Stimulated activated CD4-positive, alpha-beta T cell treated with anti-CD3 and anti-CD28 coated beads, Interleukin-15, amount 100 ng/mL, for 48 hours (primary cell): ENCODE measurements at regions not wholly inside any gene's neighbourhood (a gene's known extent, or its start where the extent isn't known, plus 50 kb on each side); places are given as distances from the start of the nearest gene placed in this dataset.

Experiments
- DNase-seq, 2 donors: peaks; one replicate each; pipeline ENCODE4 v3.0.0-alpha.2; 2020; ENCODE audit warnings: low read depth in 2 of 2

DNA sequence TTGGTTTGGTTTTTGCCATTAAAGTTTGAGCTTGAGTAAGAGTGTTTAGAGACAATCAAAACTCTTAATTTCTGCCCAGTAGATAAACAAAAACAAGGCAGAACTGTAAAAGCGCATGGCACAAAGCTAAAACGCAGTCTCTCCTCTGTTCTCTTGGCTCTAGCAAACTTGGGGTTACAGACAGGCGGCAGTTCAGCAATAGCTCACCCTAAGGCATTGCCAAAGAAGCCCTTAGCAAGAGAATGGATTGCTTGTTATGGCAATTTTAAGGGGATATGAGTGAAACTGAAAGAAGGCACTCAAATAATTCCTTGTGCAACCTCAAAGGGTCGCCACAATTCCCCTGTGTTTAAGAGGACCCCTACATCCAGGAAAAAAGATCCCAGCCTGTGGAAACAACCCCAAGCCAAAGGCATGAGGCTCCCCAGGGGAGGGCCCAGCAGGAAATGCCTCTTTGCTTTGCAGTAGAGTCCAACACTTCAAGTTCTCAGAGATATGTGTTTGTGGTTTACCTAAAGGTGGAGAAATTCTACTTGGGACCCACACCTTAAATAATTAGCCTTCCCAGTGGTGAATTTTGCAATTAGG lies 317.0 kb upstream of the MPDZ start:
- DNase-seq = no peak

GRCh38 chr9:13590996-13591395 lies 311.5 kb upstream of the MPDZ start:
- DNase-seq = no peak

- no peak for DNase-seq
These were observed 309.7 kb upstream of the MPDZ start for GRCh38 chr9:13589034-13589737.

DNA sequence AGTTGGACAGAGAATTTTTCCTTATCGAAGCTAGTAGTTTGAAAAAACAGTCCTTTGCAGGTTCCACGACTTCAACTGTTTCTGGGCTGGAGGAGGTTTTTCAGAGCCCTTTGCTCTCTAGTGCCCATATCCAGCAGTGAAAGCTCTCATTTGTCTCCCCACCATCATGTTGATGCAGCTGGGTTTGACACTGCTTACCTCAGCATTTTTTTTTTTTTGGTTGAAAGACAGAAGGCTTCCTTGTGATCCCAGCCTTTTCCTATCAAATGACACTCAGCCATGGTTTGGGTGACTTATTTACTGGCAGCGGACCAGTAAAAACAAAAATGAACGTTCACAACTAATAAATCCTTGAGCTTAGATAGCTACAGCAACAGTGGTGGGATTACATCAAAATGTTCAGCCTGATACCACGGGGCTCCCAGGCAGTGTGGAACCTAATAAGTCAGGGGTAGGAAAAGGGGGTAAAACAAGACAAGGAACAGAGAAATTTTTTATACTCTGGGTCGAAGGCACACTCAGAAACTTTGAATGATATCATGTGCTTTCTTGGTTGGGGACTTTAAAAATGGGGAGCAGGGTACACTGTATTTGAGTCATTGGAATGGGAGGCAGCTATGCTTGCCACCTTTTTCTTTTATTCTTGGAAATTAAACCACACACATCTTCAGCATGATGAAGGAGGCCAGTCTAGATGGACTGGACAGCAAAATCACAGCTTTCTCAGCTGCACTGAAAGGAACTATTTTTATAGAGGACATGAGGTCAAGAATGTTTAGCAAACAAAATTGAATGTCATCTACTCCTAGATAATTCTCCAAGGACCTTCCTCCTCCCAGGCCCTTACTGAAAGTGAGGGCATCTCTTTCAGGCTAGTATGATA lies 308.9 kb upstream of the MPDZ start:
- no peak for DNase-seq

- no peak for DNase-seq
These were observed 308.1 kb upstream of the MPDZ start for GRCh38 chr9:13587571-13587970.

DNA sequence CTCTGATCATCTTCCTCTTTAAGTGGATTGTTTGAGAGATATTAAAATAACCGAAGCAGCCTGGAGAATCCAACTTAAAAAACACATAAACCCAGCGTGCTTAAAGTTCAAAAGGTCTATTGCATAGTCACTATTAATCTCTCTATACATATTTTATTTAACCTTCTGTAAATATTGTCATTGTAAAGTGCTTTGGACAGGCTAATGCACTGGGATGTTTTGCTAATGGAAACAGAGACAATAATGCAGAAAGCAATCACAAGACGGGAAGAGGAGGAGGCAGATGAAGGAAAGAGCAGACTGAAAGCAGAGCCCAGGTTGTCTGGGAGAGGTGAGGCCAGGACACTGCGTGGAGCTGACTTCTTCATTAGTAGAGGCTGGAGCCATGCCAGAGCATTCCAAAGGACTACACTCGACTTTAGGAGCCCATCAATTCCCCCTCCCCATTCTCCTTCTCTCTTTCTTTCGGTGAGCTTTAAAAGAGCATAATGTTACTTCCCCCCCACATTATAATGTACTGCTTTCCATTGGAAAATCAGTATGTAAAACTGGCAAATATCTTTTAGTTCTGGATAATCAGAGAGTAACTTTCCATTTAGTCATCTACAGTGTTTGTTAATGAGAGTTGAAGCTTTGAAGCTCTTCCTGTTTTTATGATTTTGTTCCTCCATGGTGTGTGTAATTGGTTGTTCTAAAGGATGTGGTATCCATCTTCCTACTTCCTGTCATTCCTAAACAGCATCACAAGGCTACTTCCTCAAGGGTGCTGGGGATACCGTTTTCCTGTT lies 307.3 kb upstream of the MPDZ start:
- no peak for DNase-seq

DNA sequence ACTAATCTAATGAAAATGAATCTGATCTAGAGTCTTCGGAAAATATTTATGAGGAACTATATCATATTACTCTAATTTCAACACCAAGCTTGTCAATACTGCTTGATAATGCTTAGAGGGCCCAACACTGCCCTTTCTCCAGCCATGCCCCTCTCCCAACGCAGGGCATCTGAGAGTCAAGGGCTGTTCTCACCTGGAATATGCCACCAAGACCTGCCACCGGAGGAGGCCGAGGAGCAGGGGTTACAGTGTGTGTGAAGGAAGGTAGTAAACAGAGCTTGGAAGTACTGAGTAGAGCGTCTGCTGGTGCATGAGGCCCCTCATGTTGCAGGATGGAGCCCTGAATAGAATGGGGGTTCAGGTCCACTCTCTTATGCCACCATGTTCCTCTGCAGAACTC lies 301.3 kb upstream of the MPDZ start:
- no peak for DNase-seq

DNA sequence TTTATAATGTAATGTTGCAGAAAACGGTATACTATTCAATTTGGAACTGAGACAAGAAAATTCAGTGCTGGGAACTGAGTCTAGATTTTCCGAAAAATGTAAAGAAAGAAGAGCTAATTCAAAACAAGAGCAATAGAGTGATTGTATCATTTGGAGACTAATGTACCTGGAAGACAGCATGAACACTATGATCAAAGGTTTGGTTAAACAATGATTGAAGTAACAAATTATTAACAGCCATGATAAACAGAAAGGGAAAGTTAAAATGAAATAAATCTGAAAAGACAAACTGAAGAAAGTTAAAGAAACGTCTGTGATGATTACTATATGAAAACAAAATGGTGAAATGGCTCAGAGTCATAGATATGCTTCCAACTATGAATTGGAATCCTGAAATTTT lies 300.6 kb upstream of the MPDZ start:
- DNase-seq = no peak

DNA sequence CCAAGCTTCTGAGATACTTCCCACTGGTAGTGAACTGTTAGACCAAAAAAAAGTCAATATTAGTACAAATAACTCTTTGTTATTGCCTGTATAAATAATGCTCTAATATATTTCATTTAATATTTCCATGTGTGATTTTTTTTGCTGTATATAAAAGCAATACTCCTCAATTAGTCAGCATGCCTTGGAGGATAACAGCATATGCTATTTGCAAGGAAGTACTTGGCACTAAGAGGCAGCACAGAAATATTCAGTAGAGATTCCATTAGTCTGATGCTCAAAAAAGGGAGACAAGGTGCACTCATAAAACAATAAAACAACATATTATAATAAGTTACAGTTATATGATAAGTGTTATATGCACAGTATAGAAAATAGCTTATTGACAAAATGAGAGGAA lies 296.6 kb upstream of the MPDZ start:
- DNase-seq = no peak

DNA sequence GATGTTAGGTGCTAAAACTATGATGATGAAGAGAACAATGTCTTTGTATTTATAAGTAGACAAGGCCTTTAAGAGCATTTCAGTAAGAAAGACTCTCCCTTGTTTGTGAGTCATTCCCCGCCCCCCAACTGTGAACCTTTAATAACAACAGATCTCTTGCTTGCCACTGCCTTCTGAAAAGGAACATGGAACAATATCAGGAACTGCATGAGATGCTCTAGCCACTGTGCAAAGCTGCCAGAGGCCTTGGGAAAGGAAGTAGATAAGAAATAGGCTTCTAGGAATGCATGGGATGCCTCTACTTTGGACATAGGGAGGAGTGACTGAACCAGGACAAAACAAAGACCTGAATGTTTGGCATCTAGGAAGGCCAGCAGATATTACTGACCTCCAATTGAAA lies 296.1 kb upstream of the MPDZ start:
- DNase-seq = no peak

DNA sequence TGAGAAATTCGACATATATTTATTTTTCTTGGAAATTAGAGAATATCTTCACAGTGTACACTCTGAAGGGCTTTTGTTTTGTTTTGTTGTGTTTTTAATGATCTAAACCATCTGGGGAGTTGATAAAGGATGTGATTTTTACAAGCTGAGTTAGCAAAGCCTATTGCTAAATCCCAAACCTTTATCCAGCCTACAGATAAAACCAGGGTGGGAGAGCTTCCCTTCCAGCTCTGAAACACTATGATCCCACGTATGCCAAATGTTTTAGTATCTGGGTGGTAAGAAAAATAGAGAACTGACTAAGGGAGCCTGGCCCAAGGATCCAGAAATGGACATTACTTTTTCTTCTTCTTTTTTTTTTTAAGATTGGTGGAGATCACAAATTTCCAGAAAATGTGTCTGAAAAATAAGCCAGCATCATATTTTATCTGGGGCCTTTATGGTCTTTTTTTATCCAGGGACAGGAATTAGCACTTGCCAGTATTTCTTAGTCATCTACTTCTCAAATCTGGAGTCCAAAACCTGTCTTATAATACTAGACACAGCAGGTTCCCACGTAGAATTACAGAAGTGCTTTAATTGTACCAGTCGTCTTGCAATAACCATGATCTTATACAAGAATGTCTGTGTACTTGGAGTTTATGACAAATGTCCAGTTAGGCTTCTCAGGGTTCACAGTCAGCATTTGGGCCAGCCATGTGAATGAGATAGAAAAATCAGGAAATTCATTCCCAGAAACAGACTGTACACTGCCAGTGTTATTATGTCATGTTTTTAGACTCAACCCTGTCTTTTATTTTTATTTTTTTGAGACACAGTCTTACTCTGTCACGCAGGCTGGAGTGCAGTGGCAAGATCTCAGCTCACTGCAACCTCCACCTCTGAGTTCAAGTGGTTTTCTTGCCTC lies 290.8 kb upstream of the MPDZ start:
- no peak for DNase-seq

GRCh38 chr9:13569602-13570067 lies 290.1 kb upstream of the MPDZ start:
- DNase-seq = no peak

DNA sequence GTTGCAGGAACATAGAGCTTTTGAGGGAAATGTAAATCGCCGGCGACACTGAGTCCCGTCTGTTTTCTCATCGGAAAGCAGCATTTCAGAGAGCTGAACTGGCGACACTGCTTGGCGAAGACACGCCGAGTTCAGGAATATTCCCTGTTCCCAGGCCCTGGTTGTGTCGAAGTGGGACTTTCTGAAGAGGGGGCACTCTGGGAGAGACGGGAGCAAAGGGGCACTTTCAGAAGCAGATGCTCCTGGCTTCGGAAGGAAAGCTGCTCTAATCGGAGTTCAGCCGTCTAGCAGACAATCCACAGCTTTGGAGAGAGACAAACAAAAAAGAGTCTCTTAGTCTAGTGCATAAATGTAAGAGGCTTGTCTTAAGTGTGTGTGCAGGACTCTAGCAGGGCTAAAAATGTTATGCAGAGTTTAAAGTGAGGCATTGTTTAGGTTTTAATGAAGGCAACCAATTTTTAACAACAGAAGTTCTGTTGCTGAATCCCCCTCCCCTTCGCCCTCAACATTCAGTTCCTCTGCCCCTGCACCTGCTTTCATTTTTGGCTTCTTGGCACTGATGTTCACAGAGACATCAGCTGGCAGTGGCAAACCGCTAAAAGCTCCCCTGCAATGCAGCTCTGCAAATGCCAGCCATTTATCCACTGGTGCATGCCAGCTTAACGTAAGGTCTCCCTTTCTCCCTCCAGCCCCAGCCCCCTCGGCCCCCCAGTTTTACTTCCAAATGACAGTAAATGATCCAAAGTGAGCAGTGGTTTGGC lies 289.5 kb upstream of the MPDZ start:
- no peak for DNase-seq

DNA sequence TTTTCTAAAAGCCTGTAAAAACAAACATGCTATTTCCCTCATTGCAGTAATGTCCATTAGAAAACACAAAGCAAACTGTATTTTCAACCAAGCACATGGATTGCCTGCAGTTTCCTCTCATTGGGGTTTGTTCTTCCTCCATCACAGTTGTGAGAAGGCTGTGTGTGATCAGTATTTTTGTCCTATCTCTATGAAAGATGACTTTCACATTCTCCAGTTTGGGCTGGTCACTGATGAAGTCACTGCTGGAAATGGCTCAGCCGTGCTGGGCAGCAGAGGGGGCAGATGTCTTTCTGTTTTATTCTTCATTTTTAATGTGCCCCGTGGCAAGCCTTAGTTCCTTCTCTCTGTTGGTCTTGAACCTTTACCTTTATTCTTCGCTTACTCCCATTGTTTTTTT lies 288.9 kb upstream of the MPDZ start:
- DNase-seq = no peak

DNA sequence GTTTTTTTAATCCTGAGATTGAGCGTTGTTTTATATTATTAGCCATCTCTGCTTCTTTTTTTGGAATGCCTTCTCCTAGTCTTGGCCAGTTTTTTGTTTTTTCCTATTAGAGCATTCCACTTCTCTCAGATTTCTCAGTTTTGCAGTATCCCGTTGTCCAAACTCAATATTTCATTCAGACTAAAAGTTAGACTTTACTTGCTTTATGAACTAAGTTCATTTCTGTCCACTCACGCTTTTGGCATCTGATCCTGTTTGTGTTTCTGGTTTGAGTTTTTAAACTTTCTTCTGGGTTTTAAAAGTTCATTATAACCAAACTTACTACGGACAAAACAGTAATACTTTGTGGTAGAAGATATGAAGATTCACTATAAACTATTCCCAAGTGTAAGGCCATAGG lies 288.3 kb upstream of the MPDZ start:
- no peak for DNase-seq

DNA sequence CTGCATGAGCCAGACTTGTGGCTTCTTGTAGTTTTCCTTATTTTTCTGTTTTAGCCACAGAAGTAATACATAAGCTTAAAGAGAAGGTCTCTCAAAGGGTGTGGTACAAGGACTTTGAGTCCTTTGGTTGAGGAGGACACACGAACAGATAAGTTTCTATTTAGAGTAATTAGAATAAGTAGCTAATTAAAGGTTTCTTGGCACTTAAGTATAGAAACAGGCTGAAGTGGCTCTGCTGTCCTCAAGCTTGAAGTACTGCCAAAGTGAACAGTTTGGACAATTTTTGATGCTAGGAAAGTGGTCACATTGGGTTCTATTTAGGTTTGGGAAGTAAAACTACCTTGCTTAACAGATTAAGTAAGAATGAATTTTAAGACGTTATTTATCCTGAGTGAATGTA lies 278.3 kb upstream of the MPDZ start:
- no peak for DNase-seq

- DNase-seq = no peak
These were observed 277.2 kb upstream of the MPDZ start for GRCh38 chr9:13556656-13557055.

DNA sequence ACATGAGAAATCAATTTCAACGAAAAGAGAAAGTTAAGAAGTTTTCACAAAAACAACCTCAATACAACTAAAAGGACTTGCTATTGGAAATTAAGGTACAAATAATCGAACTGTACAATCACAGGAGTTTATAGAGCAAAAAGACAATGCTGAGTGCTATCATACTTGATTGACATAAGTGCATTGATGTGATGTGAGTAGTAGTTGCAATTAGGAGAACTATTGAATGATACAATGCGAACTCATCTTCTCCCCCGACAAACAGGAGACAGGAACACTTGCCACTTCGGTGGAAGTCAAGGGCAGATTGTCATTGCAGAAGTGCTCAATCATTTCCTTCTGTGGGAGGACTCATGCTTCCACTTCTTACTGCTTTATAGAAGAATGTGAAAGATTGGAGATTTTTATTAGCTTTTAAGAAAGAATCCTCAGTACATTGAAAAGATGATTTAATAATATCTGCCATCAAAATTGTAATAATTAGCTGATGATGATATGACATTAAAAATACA lies 276.6 kb upstream of the MPDZ start:
- no peak for DNase-seq

GRCh38 chr9:13555516-13555915 lies 276.0 kb upstream of the MPDZ start:
- no peak for DNase-seq

- no peak for DNase-seq
These were observed 275.1 kb upstream of the MPDZ start for GRCh38 chr9:13554626-13555025.
